HT-29 (cell line): ENCODE measurements at regions not wholly inside any gene's neighbourhood (a gene's known extent, or its start where the extent isn't known, plus 50 kb on each side); places are given as distances from the start of the nearest gene placed in this dataset.

Source experiments
- DNase-seq: peaks from one replicate; pipeline ENCODE4 v3.0.0-alpha.2; 2015; ENCODE audit warnings: low spot score

DNA sequence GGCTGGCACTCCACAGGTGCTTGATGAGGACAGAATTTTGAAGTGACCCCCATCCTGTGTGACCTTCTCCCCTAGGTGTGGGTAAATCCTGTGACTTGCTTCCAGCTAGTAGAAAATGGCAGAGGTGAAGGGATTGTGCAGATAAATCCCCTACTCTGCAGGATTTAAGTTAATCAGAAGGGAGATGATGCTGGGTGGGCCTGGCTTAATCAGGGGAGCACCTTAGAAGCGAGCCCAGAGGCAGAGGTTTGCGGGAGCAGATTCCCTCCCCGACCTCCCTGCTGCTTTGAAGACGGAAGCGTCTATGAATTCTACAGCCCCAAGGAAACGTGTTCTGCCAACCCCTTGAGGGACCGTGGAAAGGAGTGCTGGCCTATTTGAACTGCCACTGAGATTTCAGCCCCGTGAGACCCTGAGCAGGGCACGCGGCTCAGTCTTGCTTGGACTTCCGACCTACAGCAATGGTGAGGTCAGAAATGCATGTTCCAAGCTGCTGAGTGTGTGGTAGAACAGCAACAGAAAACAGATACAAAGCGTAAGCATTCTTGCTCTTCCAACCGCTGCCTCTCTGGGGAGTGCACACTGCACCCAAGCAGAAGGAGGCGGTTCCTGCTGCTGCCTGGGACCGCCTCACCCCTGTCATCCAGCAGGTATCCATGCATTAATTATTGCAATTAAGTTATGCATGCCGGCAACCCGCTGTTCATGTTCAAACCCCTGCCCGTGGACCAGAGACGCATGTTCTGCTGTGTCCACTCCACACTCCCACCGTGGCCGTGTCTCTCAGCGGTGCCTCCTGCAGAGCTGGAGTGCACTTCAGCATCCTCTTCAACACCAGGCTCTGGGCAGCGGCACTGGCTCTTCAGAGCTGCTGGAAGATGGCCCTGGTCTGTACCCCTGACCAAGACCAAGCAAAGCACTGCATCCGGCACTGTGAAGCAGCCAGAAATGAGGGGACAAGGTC lies 54.6 kb upstream of the RXRA start:
- DNase-seq: no peak

DNA sequence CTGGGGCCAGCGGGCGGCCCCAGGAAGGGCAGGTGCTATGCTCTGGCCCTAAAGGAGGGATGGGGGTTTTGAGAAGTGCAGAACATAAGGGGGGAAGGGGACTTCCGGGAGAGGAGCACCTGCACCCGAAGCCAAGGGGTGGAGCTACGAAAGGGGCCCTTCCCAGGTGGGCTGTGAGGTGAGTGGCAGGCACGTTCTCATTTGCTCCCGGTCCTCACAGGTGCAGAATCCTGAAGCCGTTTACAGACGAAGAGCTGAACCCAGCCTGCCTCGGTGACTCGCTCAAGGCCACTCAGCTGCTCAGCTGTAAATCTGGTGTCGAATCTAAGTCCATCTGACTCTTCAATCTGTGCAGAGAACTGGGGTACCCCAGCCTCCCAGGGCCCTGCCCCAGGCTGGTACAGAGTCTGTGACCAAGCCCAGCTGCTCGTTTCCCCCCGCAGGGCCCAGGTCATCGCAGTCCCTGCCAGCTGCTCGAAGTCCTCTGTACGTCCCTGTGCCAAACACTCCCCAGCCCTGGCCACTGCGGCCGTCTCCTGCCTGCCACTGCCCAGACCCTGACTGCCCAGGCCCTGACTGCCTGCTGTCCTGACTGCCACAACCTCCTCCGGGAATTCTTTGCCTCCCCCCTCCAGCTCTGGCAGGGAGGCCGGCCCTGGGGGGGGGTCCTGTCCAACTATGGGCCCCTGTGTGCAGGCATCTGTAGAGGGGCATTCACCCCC lies 53.8 kb upstream of the RXRA start:
- no peak for DNase-seq

DNA sequence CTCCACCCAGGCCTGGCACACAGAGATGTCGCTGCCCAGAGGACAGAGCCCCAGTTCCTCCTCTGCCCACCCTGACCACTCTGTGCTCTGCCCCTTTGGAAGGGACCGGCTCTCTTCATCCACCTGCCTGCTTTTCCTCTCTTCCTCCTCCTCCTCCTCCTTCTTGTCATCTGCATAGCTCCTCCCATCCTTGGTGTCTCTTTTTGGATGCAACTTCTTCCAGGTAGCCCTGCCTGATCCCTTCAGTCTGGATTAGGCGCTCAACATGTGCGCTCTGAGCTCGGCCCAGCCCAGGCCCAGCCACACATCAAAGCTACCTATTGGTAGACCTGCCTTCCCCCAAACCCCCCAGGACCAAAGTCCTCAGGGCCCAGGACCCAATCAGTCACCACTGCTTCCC lies 52.6 kb upstream of the RXRA start:
- no peak for DNase-seq

DNA sequence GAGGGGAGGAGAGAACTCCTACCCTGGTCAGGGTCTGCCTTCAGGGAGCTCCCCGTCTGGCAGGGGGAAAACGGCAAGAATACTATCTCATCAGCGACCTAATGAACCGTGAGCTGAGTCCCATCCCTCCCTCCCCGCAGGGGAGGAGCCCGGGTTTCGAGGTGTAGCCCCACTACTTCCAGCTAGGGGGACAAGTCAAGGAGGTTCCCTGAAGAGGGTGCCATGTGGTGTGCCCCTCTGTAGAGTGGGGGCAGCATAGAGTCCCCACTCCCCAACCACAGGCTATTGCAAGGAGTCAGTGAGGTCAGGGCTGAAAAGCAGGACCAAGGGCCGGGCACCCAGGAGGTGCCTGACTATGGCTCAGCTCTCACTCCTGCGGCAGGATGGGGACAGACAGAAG lies 50.9 kb upstream of the RXRA start:
- DNase-seq: no peak

DNA sequence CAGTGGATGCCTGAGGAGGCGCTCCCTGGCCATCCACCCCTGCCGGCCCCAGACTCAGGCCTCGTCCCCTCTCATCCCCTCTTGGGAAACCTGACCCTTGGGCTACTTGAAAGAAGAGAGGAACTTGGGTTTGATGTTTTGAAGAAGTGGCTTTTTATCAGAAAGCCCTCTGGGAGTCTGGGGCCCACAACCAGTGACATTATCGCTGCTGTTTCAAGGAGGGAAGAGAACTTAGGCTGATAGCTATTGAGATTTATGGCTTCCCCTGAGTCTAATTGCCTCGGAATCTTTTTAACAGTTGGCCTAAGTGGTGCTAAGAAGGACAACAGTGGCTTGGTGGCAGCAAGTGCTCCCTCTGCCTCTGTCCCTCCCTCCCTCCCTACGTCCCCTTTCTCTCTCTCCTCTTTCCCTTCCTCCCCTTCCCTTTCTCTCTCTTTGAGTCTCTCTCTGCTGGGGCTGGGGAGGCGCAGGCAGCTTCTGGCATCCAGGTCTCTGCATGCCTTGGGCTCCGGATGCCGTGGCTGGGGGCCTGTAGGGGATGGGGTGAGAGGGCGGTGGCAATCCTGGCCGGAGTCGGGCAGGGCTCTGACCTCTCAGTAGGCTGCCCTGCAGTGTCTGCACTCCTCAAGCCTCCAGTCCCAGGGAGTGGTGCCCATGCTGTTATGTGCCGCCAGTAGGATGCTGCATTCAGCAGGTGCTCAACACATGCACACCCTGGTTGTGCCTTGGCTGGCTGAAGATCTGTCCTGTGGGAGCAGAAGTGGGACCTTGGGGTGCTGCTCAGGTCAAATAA lies 49.6 kb upstream of the RXRA start:
- DNase-seq: no peak
